Ovary (tissue), 3 donors: ENCODE measurements at regions not wholly inside any gene's neighbourhood (a gene's known extent, or its start where the extent isn't known, plus 50 kb on each side); places are given as distances from the start of the nearest gene placed in this dataset.

ENCODE experiments used
- CTCF ChIP-seq, 3 donors: fragments of 450-650 bp in 2 of 3; fragments of 200-600 bp in 1 of 3; IDR thresholded peaks; one replicate each; pipeline versions ENCODE4 v1.5.1 to v1.8.0; 2016 to 2022; ENCODE audit warnings: antibody characterized with exemption in 3 of 3, mild to moderate bottlenecking in 1 of 3
- EP300 ChIP-seq: sonication (generic); formaldehyde crosslinking; IDR thresholded peaks from one replicate; pipeline ENCODE4 v1.6.1; 2017; ENCODE audit warnings: antibody characterized with exemption
- donor health status: DM: no; HTN: no; CAD: no.

- TF ChIP-seq CTCF (IDR thresholded peaks at IDR 0.05) (no peak), EP300 (no peak)
These were observed 951.8 kb upstream of the MAP3K7 start for GRCh38 chr6:91538622-91539021.
